Endodermal cell (in vitro differentiated cells): ENCODE measurements at regions not wholly inside any gene's neighbourhood (a gene's known extent, or its start where the extent isn't known, plus 50 kb on each side); places are given as distances from the start of the nearest gene placed in this dataset.

Experiments
- DNase-seq: peaks from one replicate; pipeline ENCODE4 v3.0.0-alpha.2; 2017
- H3K27ac ChIP-seq: 2 replicates; pipeline ENCODE4 v1.5.1; 2013; ENCODE audit warnings: mild to moderate bottlenecking, low read depth, low read length, moderate library complexity
- H3K27me3 ChIP-seq: 2 replicates; pipeline ENCODE4 v1.6.1; 2013; ENCODE audit warnings: mild to moderate bottlenecking, low read length, moderate library complexity; ENCODE audit not compliant: insufficient read depth, control insufficient read depth, poor library complexity, severe bottlenecking
- H3K36me3 ChIP-seq: 2 replicates; pipeline ENCODE4 v1.7.0; 2013; ENCODE audit warnings: mild to moderate bottlenecking, low read length, moderate library complexity; ENCODE audit not compliant: control insufficient read depth, insufficient read depth
- H3K4me1 ChIP-seq: one replicate; pipeline ENCODE4 v1.7.0; 2013; ENCODE audit warnings: low read length; ENCODE audit not compliant: control insufficient read depth, insufficient read depth
- H3K4me3 ChIP-seq: 2 replicates; pipeline ENCODE4 v1.5.1; 2013; ENCODE audit warnings: mild to moderate bottlenecking, low read length, moderate library complexity
- H3K9ac ChIP-seq: 2 replicates; pipeline ENCODE4 v1.6.1; 2013; ENCODE audit warnings: mild to moderate bottlenecking, low read length, moderate library complexity; ENCODE audit not compliant: poor library complexity, severe bottlenecking; ENCODE audit errors: extremely low read depth
- H3K9me3 ChIP-seq: 2 replicates; pipeline ENCODE4 v1.6.1; 2013; ENCODE audit warnings: mild to moderate bottlenecking, low read length, moderate library complexity; ENCODE audit not compliant: control insufficient read depth
- H3K27ac Mint-ChIP-seq: 2 replicates; pipeline ENCODE4 v1.8.0; 2020; ENCODE audit warnings: mixed read lengths
- H3K27me3 Mint-ChIP-seq: 2 replicates; pipeline ENCODE4 v1.8.0; 2021; ENCODE audit warnings: mild to moderate bottlenecking, mixed read lengths; ENCODE audit not compliant: insufficient read depth
- H3K36me3 Mint-ChIP-seq: 2 replicates; pipeline ENCODE4 v1.8.0; 2020; ENCODE audit warnings: low read depth, mixed read lengths
- H3K4me1 Mint-ChIP-seq: 2 replicates; pipeline ENCODE4 v1.8.0; 2020; ENCODE audit warnings: mixed read lengths
- H3K4me3 Mint-ChIP-seq: 2 replicates; pipeline ENCODE4 v1.8.0; 2020; ENCODE audit warnings: mild to moderate bottlenecking, moderate library complexity, mixed read lengths
- H3K9me3 Mint-ChIP-seq: 2 replicates; pipeline ENCODE4 v1.8.0; 2020; ENCODE audit warnings: mild to moderate bottlenecking, mixed read lengths
- WGBS, 2 experiments: methylation state at CpG; one replicate each; pipeline versions ENCODE4 v1.1.5 to v1.1.7; 2013; ENCODE audit warnings: missing lambda C conversion rate in 2 of 2, mixed read lengths in 1 of 2; ENCODE audit not compliant: insufficient coverage in 1 of 2, insufficient read length in 1 of 2; 5-methylcytosine and 5-hydroxymethylcytosine counted together
- TF ChIP-seq, protein P1 (sequence below): fragments of 200-600 bp; sonication (generic); conservative IDR thresholded peaks from 2 replicates; pipeline ENCODE4 v1.5.0; 2021; ENCODE audit warnings: antibody characterized with exemption, mild to moderate bottlenecking

DNA sequence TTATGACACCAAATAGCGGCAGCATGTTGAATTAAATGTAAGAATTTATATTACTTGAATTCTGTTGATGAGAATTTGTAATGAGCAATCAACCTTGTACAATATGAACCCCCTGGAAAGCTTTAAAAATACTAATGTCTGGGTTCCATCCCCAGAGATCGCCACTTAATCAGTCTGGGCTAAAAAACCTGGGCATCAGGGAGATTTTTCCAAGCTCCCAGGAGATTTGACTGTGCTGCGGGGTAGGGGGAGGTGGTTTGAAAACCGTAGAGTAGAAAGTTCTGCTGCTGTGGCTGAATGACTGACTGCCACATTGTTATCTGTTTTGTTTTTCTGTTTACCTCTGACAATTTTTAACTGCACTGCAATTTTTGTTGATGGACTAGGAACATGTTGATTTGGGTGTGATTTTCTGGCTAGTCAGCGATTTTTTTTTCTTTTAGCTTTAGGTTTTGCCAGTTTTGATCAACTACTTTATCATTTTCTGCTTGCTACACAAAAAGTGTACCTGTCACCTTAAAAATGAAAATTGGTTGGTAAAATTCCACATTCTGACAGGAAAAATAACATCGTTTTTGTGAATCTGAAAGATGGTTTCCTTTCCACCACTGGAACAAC lies 79.3 kb downstream of the PCTP start:
- WGBS, 2 experiments, result 77 to 85% methylated on average over 2 to 6 of the region's 6 CpGs
- no peaks in the 10 kb centered on the region for H3K27me3 ChIP-seq
- no peaks in the 10 kb centered on the region for H3K36me3 Mint-ChIP-seq
- no peaks in the 10 kb centered on the region for H3K9me3 Mint-ChIP-seq
- no peak overlapping the region for H3K4me3 ChIP-seq
- no peak overlapping the region for H3K9ac ChIP-seq
- TF ChIP-seq, protein P1, sequence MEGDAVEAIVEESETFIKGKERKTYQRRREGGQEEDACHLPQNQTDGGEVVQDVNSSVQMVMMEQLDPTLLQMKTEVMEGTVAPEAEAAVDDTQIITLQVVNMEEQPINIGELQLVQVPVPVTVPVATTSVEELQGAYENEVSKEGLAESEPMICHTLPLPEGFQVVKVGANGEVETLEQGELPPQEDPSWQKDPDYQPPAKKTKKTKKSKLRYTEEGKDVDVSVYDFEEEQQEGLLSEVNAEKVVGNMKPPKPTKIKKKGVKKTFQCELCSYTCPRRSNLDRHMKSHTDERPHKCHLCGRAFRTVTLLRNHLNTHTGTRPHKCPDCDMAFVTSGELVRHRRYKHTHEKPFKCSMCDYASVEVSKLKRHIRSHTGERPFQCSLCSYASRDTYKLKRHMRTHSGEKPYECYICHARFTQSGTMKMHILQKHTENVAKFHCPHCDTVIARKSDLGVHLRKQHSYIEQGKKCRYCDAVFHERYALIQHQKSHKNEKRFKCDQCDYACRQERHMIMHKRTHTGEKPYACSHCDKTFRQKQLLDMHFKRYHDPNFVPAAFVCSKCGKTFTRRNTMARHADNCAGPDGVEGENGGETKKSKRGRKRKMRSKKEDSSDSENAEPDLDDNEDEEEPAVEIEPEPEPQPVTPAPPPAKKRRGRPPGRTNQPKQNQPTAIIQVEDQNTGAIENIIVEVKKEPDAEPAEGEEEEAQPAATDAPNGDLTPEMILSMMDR, result no peak
- H3K27me3 Mint-ChIP-seq, result no peaks in the 10 kb centered on the region
- H3K27ac Mint-ChIP-seq, result no peak overlapping the region
- H3K4me3 Mint-ChIP-seq, result no peak overlapping the region
- no peaks in the 10 kb centered on the region for H3K36me3 ChIP-seq
- no peak for DNase-seq
- H3K27ac ChIP-seq, result no peak overlapping the region
- no peaks in the 10 kb centered on the region for H3K4me1 ChIP-seq
- H3K4me1 Mint-ChIP-seq, result peaks cover 4% of the 10 kb centered on the region
- H3K9me3 ChIP-seq, result no peaks in the 10 kb centered on the region

DNA sequence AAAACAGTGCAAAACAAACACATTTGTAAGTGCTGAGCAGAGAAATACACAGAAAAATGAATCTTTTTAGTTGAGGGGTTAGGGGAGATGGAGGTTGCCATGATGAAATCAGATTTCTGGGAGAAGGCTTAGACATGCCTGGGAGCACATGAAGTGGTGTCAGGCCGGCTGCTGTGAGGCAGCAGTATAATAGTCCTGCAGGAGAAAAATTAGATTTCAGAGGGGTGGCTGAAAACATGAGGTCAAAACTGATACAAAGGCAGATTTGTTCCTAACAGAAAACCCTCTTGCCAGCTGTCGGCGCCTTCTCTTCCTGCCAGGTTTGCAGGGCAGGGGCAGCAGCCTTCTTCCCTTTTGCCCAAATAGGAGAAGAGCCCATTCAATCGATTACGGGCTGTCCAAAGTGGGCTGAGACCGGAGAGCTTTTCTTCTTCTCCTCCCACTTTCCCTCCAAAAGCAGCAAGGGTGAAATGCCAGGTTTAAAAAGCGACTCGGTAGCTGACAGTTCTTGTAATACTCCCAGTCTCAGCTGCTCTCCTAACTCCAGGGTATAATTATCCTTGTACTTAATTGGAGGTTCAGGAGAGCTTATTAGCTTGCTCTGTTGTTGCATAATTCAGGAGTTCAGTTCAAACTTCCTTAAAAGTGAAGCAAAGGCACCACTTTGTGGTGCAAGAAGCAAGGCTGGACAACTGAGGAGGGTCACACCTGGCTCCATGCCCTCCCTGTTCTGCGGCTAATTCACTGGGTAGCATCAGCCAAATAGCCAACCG lies 80.0 kb downstream of the PCTP start:
- H3K9ac ChIP-seq, result no peak overlapping the region
- Mint-ChIP-seq H3K4me1 (peaks cover 4% of the 10 kb centered on the region), H3K27ac (no peak overlapping the region), H3K4me3 (no peak overlapping the region), H3K27me3 (no peaks in the 10 kb centered on the region), H3K9me3 (no peaks in the 10 kb centered on the region), H3K36me3 (no peaks in the 10 kb centered on the region)
- no peak overlapping the region for H3K4me3 ChIP-seq
- H3K27me3 ChIP-seq, result no peaks in the 10 kb centered on the region
- no peak for DNase-seq
- 89 to 93% methylated on average over 5 to 10 of the region's 10 CpGs for whole genome bisulfite sequencing, 2 experiments
- H3K9me3 ChIP-seq, result no peaks in the 10 kb centered on the region
- H3K36me3 ChIP-seq, result no peaks in the 10 kb centered on the region
- no peak overlapping the region for H3K27ac ChIP-seq
- TF ChIP-seq, protein P1, result no peak
- H3K4me1 ChIP-seq, result no peaks in the 10 kb centered on the region

DNA sequence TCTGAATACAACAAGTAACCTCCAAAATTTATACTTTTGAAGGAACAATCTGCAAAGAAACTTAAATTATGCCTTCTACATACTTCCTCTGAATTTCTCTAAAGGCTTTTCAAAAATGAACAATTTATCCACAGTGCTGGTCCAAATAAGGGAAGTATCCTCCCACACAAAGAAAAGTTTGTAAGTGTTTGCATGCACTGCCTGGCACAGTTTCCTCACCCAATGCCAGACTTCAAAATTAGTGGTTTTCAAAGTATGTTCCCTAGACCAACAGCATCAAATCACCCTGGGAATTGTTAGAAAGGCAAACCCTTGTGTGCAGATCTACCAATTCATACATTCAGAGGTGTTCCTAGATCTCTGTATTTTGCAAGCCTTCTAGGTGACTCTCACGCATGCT lies 82.5 kb downstream of the PCTP start:
- Mint-ChIP-seq H3K27ac (no peak overlapping the region), H3K27me3 (no peaks in the 10 kb centered on the region), H3K4me3 (no peak overlapping the region), H3K36me3 (no peaks in the 10 kb centered on the region), H3K9me3 (no peaks in the 10 kb centered on the region), H3K4me1 (peaks cover 4% of the 10 kb centered on the region)
- H3K27me3 ChIP-seq, result no peaks in the 10 kb centered on the region
- no peak overlapping the region for H3K4me3 ChIP-seq
- 89 to 100% methylated on average over 1 of the region's 1 CpG for WGBS, 2 experiments
- no peaks in the 10 kb centered on the region for H3K4me1 ChIP-seq
- TF ChIP-seq, protein P1, result no peak
- no peaks in the 10 kb centered on the region for H3K36me3 ChIP-seq
- DNase-seq, result no peak
- H3K9ac ChIP-seq, result no peak overlapping the region
- no peak overlapping the region for H3K27ac ChIP-seq
- no peaks in the 10 kb centered on the region for H3K9me3 ChIP-seq
